ENCODE measurements at regions not wholly inside any gene's neighbourhood (a gene's known extent, or its start where the extent isn't known, plus 50 kb on each side); places are given as distances from the start of the nearest gene placed in this dataset.

GRCh38 chr5:5905186-5905585, 473.2 kb downstream of the MED10 start:
- Histone ChIP-seq H3K4me2 (ENCODE audit: low read length) (no peak overlapping the region), H3K36me3 (ENCODE audit: insufficient read depth, low read length) (no peaks in the 10 kb centered on the region), H3K27me3 (ENCODE audit: insufficient read depth, low read length) (no peaks in the 10 kb centered on the region), H3K4me1 (ENCODE audit: insufficient read depth, low read length) (no peaks in the 10 kb centered on the region), H3K79me2 (ENCODE audit: insufficient read depth, low read length) (no peaks in the 10 kb centered on the region), H3K9ac (ENCODE audit: low read length) (no peak overlapping the region), H2AFZ (ENCODE audit: low read depth, low read length) (no peak overlapping the region), H3K9me3 (ENCODE audit: insufficient read depth, low read depth, low read length) (peaks cover 4% of the 10 kb centered on the region), H3K4me3 (ENCODE audit: insufficient read depth, low read depth, low read length) (no peak overlapping the region), H3K27ac (ENCODE audit: low read depth, low read length) (no peak overlapping the region), H4K20me1 (ENCODE audit: insufficient read depth, low read length) (no peaks in the 10 kb centered on the region)
- H3K4me3 Mint-ChIP-seq (ENCODE audit: unreplicated experiment), result no peak overlapping the region
- H3K36me3 Mint-ChIP-seq (ENCODE audit: low read depth, unreplicated experiment), result no peaks in the 10 kb centered on the region
- H3K27me3 Mint-ChIP-seq (ENCODE audit: low read depth, unreplicated experiment), result peaks cover 10% of the 10 kb centered on the region
- no peaks in the 10 kb centered on the region for H3K4me1 Mint-ChIP-seq (ENCODE audit: low read depth, unreplicated experiment)
- peaks cover 2% of the 10 kb centered on the region for H3K9me3 Mint-ChIP-seq (ENCODE audit: unreplicated experiment)
- no peak for FAIRE-seq
- no peak for DNase-seq (ENCODE audit: low read depth)
- TF ChIP-seq EZH2 (IDR thresholded peaks at IDR 0.05; ENCODE audit: insufficient read depth, low read length) (no peak), CTCF (IDR thresholded peaks at IDR 0.05; ENCODE audit: insufficient read depth, low read depth, low read length) (no peak)
- no peak overlapping the region for H3K27ac Mint-ChIP-seq (ENCODE audit: unreplicated experiment)

DNA sequence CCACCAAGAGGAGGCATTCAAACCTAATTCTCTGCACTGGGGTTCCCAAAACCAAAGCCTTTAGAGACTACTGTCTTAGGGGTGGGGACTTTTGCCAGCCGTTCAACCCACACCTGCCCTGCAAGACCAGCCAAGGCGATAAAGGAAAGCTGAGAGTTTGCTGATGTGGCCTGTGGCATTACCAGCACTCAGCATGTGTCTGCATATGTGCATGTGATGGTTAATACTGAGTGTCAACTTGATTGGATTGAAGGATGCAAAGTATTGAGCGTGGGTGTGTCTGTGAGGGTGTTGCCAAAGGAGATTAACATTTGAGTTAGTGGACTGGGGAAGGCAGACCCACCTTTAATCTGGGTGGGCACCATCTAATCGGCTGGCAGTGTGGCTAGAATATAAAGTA, 474.2 kb downstream of the MED10 start:
- H3K4me1 ChIP-seq (ENCODE audit: insufficient read depth, low read length), result no peaks in the 10 kb centered on the region
- no peak overlapping the region for H3K4me3 ChIP-seq (ENCODE audit: insufficient read depth, low read depth, low read length)
- H3K9me3 Mint-ChIP-seq (ENCODE audit: unreplicated experiment), result peaks cover 2% of the 10 kb centered on the region
- H3K36me3 Mint-ChIP-seq (ENCODE audit: low read depth, unreplicated experiment), result no peaks in the 10 kb centered on the region
- H3K9ac ChIP-seq (ENCODE audit: low read length), result no peak overlapping the region
- H2AFZ ChIP-seq (ENCODE audit: low read depth, low read length), result no peak overlapping the region
- H3K27me3 ChIP-seq (ENCODE audit: insufficient read depth, low read length), result no peaks in the 10 kb centered on the region
- FAIRE-seq (no peak), DNase-seq (ENCODE audit: low read depth) (no peak)
- no peaks in the 10 kb centered on the region for H3K4me1 Mint-ChIP-seq (ENCODE audit: low read depth, unreplicated experiment)
- no peaks in the 10 kb centered on the region for H3K79me2 ChIP-seq (ENCODE audit: insufficient read depth, low read length)
- H3K27ac Mint-ChIP-seq (ENCODE audit: unreplicated experiment), result no peak overlapping the region
- no peak overlapping the region for H3K27ac ChIP-seq (ENCODE audit: low read depth, low read length)
- H3K36me3 ChIP-seq (ENCODE audit: insufficient read depth, low read length), result no peaks in the 10 kb centered on the region
- peaks cover 4% of the 10 kb centered on the region for H3K9me3 ChIP-seq (ENCODE audit: insufficient read depth, low read depth, low read length)
- TF ChIP-seq CTCF (IDR thresholded peaks at IDR 0.05; ENCODE audit: insufficient read depth, low read depth, low read length), result no peak
- H3K4me3 Mint-ChIP-seq (ENCODE audit: unreplicated experiment), result no peak overlapping the region
- no peaks in the 10 kb centered on the region for H4K20me1 ChIP-seq (ENCODE audit: insufficient read depth, low read length)
- H3K27me3 Mint-ChIP-seq (ENCODE audit: low read depth, unreplicated experiment), result peaks cover 10% of the 10 kb centered on the region
- no peak overlapping the region for H3K4me2 ChIP-seq (ENCODE audit: low read length)

GRCh38 chr5:5902678-5903646, 475.4 kb downstream of the MED10 start:
- FAIRE-seq (no peak), DNase-seq (ENCODE audit: low read depth) (no peak)
- Mint-ChIP-seq H3K4me1 (ENCODE audit: low read depth, unreplicated experiment) (no peaks in the 10 kb centered on the region), H3K27me3 (ENCODE audit: low read depth, unreplicated experiment) (peaks cover 10% of the 10 kb centered on the region), H3K36me3 (ENCODE audit: low read depth, unreplicated experiment) (no peaks in the 10 kb centered on the region), H3K9me3 (ENCODE audit: unreplicated experiment) (peaks cover 2% of the 10 kb centered on the region), H3K27ac (ENCODE audit: unreplicated experiment) (no peak overlapping the region), H3K4me3 (ENCODE audit: unreplicated experiment) (no peak overlapping the region)
- H3K36me3 ChIP-seq (ENCODE audit: insufficient read depth, low read length), result no peaks in the 10 kb centered on the region
- no peaks in the 10 kb centered on the region for H4K20me1 ChIP-seq (ENCODE audit: insufficient read depth, low read length)
- H3K4me3 ChIP-seq (ENCODE audit: insufficient read depth, low read depth, low read length), result no peak overlapping the region
- peaks cover 4% of the 10 kb centered on the region for H3K9me3 ChIP-seq (ENCODE audit: insufficient read depth, low read depth, low read length)
- H3K27me3 ChIP-seq (ENCODE audit: insufficient read depth, low read length), result no peaks in the 10 kb centered on the region
- TF ChIP-seq EZH2 (IDR thresholded peaks at IDR 0.05; ENCODE audit: insufficient read depth, low read length), result no peak
- no peak overlapping the region for H2AFZ ChIP-seq (ENCODE audit: low read depth, low read length)
- H3K79me2 ChIP-seq (ENCODE audit: insufficient read depth, low read length), result no peaks in the 10 kb centered on the region
- H3K4me1 ChIP-seq (ENCODE audit: insufficient read depth, low read length), result no peaks in the 10 kb centered on the region
- no peak overlapping the region for H3K9ac ChIP-seq (ENCODE audit: low read length)
- no peak overlapping the region for H3K4me2 ChIP-seq (ENCODE audit: low read length)
- no peak overlapping the region for H3K27ac ChIP-seq (ENCODE audit: low read depth, low read length)
